ENCODE measurements at regions not wholly inside any gene's neighbourhood (a gene's known extent, or its start where the extent isn't known, plus 50 kb on each side); places are given as distances from the start of the nearest gene placed in this dataset.

DNA sequence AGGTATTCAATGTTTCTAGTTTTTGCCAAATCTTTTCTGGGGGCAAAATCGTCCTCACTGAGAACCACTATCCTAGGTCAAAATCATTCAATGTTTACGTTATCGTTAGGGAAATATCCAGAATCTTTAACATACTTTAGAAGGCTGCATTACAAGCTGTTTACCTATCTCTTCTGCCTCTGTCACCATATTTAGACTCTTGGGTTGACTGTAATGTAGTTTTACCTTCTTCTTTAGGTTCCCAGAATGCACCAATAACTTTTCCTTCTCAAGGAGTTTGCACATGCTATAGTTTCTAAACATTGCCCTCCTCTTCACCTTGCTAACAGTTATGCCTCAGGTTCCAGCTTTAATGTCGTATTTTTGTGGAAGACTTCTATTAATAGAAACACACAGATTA, 1185.5 kb upstream of the ADGRB3 start:
- TF ChIP-seq POLR2AphosphoS5 (IDR thresholded peaks at IDR 0.05; ENCODE audit: low read depth, low read length) (no peak), TAF1 (IDR thresholded peaks at IDR 0.05; ENCODE audit: borderline replicate concordance, insufficient read depth, low read length) (no peak)
